Fibroblast of peridontal ligament (primary cell): ENCODE measurements at regions not wholly inside any gene's neighbourhood (a gene's known extent, or its start where the extent isn't known, plus 50 kb on each side); places are given as distances from the start of the nearest gene placed in this dataset.

Experiments used
- DNase-seq: peaks from one replicate; pipeline ENCODE4 v3.0.0-alpha.2; 2010; ENCODE audit errors: extremely low read depth

DNA sequence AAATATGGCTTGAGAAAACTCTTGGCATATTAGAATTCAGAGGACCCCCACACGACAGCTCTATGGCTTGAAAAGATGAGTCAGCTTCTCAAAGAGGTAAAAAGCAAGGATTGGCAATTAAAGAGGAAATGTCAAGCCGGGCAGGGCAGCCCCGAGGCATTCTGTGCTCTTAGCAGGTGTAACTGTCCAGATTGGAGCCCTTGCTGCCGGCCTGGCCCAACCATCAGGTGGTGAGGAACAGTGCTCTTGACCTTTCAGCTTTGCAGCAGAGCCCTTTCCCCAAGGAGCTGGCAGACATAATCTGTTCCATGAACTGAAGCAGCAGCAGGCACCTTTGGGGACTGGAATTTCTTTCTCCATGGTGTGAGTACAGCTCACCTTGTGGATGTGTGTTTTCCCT is 287.8 kb downstream of the UTP18 start:
- no peak for DNase-seq

- DNase-seq = no peak
Measured at GRCh38 chr17:51555153-51555552, 294.8 kb downstream of the UTP18 start.

DNA sequence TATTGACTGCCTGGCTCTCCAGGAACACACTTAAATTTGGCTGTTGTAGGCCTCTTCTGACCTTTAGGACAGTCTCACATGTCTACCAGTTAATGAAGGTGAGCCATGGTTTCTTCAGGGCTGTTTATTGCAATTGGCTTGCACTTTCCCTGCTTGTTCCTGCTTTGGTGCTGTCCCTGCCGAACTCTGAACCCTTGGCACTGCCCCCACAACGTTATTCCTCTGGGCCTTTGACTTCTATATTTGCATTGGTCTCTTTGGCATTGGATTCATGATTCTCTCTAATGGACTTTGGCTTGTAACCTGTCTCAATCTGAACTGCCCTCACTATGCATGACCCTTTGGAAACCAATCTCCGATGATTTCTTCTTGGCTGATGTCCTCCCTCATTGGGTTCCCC is 299.4 kb downstream of the UTP18 start:
- DNase-seq = no peak

GRCh38 chr17:51560398-51560797 is 300.1 kb downstream of the UTP18 start:
- DNase-seq = no peak

DNA sequence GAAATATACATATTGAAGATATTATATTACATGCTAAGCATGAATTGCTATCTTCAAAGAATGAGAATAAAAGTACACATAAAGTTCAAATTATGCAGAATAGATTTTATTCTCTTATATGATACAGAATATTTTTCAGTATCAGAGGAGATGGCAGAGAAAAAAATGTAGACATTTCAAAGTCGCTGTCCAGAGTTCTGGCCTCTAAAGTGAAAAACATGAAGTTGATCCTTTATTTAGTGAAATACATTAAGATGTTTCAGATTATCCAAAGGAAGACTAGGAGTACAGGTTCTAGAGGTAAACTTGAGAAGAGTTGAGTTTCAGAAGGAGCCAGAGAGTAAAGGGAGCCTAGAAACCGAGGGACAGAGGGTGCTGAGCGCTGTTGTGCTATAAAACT is 303.6 kb downstream of the UTP18 start:
- no peak for DNase-seq

DNA sequence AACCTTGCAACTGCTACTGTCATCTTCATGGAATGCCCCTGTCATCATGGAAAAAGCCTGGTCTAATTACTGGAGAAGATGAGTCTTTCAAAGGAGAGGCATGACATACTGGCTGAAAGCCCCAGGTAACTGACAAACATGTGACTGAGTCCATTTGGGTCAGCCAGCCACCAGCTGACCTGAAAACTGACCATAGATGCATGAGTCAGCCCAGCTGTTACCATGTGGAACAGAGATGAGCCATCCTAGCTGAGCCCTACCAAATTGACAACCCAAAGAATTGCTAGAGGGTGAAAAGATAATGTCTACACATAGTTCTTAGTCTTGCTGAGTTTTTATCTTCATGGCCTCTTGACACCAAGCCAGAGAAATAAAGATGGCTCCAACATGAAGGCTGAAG is 311.8 kb downstream of the UTP18 start:
- DNase-seq = no peak
